OCI-LY7 (cell line): ENCODE measurements at regions not wholly inside any gene's neighbourhood (a gene's known extent, or its start where the extent isn't known, plus 50 kb on each side); places are given as distances from the start of the nearest gene placed in this dataset.

Experiments
- EZH2phosphoT487 ChIP-seq: fragments of 200-600 bp; sonication (generic); IDR thresholded peaks from 2 replicates; pipeline ENCODE4 v1.6.1; 2018; ENCODE audit warnings: low read depth, borderline replicate concordance, mild to moderate bottlenecking, mixed run types, antibody characterized with exemption, low read length, moderate library complexity, mixed read lengths
- TF ChIP-seq, protein P1 (sequence below): fragments of 200-600 bp; sonication (generic); conservative IDR thresholded peaks from 2 replicates; pipeline ENCODE4 v1.5.1; 2014; ENCODE audit warnings: mild to moderate bottlenecking, antibody characterized with exemption, low read length, moderate library complexity, mixed read lengths

DNA sequence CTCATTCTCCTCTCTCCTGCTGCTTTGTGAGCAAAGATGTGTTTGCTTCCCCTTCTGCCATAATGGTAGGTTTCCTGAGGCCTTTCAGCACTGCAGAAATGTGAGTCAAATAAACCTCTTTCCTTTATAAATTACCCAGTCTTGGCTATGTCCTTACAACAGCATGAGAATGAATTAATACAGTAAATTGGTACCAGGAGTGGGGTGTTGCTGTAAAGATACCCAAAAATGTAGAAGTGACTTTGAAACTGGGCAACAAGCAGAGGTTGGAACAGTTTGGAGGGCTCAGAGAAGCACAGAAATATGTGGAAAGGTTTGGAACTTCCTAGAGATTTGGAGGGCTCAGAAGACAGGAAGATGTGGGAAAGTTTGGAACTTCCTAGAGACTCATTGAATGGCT, 388.7 kb upstream of the GHITM start:
- TF ChIP-seq, protein P1, sequence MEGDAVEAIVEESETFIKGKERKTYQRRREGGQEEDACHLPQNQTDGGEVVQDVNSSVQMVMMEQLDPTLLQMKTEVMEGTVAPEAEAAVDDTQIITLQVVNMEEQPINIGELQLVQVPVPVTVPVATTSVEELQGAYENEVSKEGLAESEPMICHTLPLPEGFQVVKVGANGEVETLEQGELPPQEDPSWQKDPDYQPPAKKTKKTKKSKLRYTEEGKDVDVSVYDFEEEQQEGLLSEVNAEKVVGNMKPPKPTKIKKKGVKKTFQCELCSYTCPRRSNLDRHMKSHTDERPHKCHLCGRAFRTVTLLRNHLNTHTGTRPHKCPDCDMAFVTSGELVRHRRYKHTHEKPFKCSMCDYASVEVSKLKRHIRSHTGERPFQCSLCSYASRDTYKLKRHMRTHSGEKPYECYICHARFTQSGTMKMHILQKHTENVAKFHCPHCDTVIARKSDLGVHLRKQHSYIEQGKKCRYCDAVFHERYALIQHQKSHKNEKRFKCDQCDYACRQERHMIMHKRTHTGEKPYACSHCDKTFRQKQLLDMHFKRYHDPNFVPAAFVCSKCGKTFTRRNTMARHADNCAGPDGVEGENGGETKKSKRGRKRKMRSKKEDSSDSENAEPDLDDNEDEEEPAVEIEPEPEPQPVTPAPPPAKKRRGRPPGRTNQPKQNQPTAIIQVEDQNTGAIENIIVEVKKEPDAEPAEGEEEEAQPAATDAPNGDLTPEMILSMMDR = no peak
- no peak for TF ChIP-seq EZH2phosphoT487
